PFSK-1 (cell line): ENCODE measurements at regions not wholly inside any gene's neighbourhood (a gene's known extent, or its start where the extent isn't known, plus 50 kb on each side); places are given as distances from the start of the nearest gene placed in this dataset.

Experiments
- FOXP2 ChIP-seq: optimal IDR thresholded peaks from 2 replicates; pipeline ENCODE3; 2011; ENCODE audit warnings: borderline replicate concordance, control low read depth, inconsistent platforms; ENCODE audit not compliant: insufficient read depth; ENCODE audit errors: extremely low read length, extremely low read depth
- POLR2AphosphoS5 ChIP-seq: IDR thresholded peaks from 2 replicates; pipeline ENCODE4 v1.6.1; 2012; ENCODE audit warnings: low read depth, mild to moderate bottlenecking, control low read depth, low read length, moderate library complexity
- REST ChIP-seq, 2 experiments: IDR thresholded peaks; 2 replicates each; pipeline versions ENCODE4 v1.6.1 to v1.8.0; 2011 to 2012; ENCODE audit warnings: low read depth in 2 of 2, low read length in 2 of 2, control low read depth in 1 of 2, inconsistent platforms in 1 of 2, mild to moderate bottlenecking in 1 of 2, moderate library complexity in 1 of 2; ENCODE audit not compliant: insufficient read depth in 1 of 2
- SIN3A ChIP-seq: IDR thresholded peaks from 2 replicates; pipeline ENCODE4 v1.6.1; 2012; ENCODE audit warnings: mild to moderate bottlenecking, low read length, moderate library complexity, borderline replicate concordance; ENCODE audit not compliant: insufficient read depth
- TAF1 ChIP-seq: IDR thresholded peaks from 2 replicates; pipeline ENCODE4 v1.6.1; 2012; ENCODE audit warnings: low read length, control low read depth, borderline replicate concordance; ENCODE audit not compliant: insufficient read depth

- TF ChIP-seq TAF1 (no peak), FOXP2 (no peak), POLR2AphosphoS5 (no peak), SIN3A (no peak), REST (IDR thresholded peaks at IDR 0.05; ENCODE audit: insufficient read depth in 1 of 2, low read depth in 2 of 2, low read length in 2 of 2) (no peak)
Observed at GRCh38 chrX:39268207-39268606, 466.9 kb downstream of the MID1IP1 start.

- no peak for TF ChIP-seq POLR2AphosphoS5
- TF ChIP-seq FOXP2, result no peak
- TF ChIP-seq SIN3A, result no peak
- no peak for TF ChIP-seq TAF1
- TF ChIP-seq REST (IDR thresholded peaks at IDR 0.05; ENCODE audit: insufficient read depth in 1 of 2, low read depth in 2 of 2, low read length in 2 of 2), result no peak
Observed at GRCh38 chrX:39275500-39276068, 474.3 kb downstream of the MID1IP1 start.

DNA sequence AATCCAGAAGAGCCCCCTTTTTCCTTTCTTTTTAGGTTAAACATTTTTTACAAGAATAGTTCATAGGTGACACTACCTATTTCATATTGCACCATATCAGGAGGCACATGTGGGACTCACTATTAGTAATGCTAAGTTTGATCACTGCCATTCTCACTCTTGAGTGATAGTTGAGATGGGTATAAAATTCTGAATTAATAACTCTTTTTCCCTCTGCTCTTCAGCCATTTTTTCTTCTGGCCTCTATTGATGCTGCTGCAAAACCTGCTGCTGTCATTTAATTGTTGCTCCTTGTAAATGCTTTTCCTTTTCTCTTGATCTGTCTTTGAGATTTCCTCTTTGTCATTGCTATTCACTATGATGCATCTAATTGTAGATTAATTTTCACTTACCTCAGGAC lies 482.0 kb downstream of the MID1IP1 start:
- no peak for TF ChIP-seq REST (IDR thresholded peaks at IDR 0.05; ENCODE audit: insufficient read depth in 1 of 2, low read depth in 2 of 2, low read length in 2 of 2)
- TF ChIP-seq SIN3A, result no peak
- no peak for TF ChIP-seq POLR2AphosphoS5
- TF ChIP-seq TAF1, result no peak
- no peak for TF ChIP-seq FOXP2

DNA sequence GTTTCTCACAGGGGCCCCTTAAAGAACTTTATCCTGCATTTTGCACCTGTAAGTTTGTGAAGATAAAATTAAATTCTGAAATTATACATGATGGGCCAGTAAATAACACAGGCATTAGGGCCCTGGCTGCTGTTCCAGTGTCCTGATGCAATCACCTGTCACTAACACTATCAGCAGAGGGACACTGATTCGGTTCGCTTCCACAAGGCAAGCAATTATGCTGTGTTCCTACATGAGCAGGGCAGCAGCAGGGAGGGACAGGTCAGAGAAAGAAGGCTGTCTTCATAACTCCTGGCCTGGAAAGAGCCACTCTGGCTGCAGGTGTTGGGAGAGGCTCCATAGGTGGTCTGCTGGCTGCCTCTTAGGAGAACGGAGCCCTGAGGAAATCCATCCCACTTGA lies 487.3 kb downstream of the MID1IP1 start:
- TF ChIP-seq POLR2AphosphoS5, result no peak
- TF ChIP-seq REST (IDR thresholded peaks at IDR 0.05; ENCODE audit: insufficient read depth in 1 of 2, low read depth in 2 of 2, low read length in 2 of 2), result no peak
- TF ChIP-seq FOXP2, result no peak
- TF ChIP-seq SIN3A, result no peak
- no peak for TF ChIP-seq TAF1

DNA sequence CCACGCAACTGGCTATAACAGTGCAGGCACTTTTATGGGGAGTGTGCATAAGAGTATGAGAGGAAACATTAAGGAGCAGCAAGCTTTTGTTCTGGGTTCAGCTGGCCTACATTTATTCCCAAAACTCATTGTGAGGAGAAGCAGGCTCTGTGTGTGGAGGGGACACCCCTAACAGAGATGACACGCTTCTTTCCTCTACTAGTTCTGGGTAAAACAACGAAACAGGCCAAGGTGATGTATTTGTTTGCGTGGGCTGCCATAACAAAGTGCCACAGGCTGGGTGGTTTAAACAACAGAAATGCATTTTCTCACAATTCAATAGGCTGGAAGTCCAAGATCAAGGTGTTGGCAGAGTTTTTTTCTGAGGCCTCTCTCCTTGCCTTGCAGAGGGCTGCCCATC lies 488.6 kb downstream of the MID1IP1 start:
- TF ChIP-seq TAF1 (no peak), POLR2AphosphoS5 (no peak)
